ENCODE measurements at regions not wholly inside any gene's neighbourhood (a gene's known extent, or its start where the extent isn't known, plus 50 kb on each side); places are given as distances from the start of the nearest gene placed in this dataset.
"Not testable (repeated sequence)": the region's sequence is repeated elsewhere in the genome, so short reads cannot be mapped to it uniquely, and the experiment has no call there.

- no peak for DNase-seq (ENCODE audit: low read depth in 3 of 3, low spot score in 2 of 3)
These were observed 100.4 kb upstream of the OSBPL11 start for GRCh38 chr3:125695688-125696087.

GRCh38 chr3:125697126-125697525 is 101.8 kb upstream of the OSBPL11 start:
- DNase-seq (ENCODE audit: low read depth in 3 of 3, low spot score in 2 of 3): not testable (repeated sequence)

GRCh38 chr3:125697979-125698640 is 102.8 kb upstream of the OSBPL11 start:
- DNase-seq (ENCODE audit: low read depth in 3 of 3, low spot score in 2 of 3): not testable (repeated sequence)

GRCh38 chr3:125715651-125716050 is 120.4 kb upstream of the OSBPL11 start:
- no peak for DNase-seq (ENCODE audit: low read depth in 3 of 3, low spot score in 2 of 3)

- not testable (repeated sequence) for DNase-seq (ENCODE audit: low read depth in 3 of 3, low spot score in 2 of 3)
These were observed 136.9 kb upstream of the OSBPL11 start for GRCh38 chr3:125732151-125732550.

- not testable (repeated sequence) for DNase-seq (ENCODE audit: low read depth in 3 of 3, low spot score in 2 of 3)
These were observed 146.9 kb upstream of the OSBPL11 start for GRCh38 chr3:125741991-125742718.

GRCh38 chr3:125742845-125743244 is 147.5 kb upstream of the OSBPL11 start:
- not testable (repeated sequence) for DNase-seq (ENCODE audit: low read depth in 3 of 3, low spot score in 2 of 3)

- not testable (repeated sequence) for DNase-seq (ENCODE audit: low read depth in 3 of 3, low spot score in 2 of 3)
These were observed 161.8 kb upstream of the OSBPL11 start for GRCh38 chr3:125757050-125757449.

- not testable (repeated sequence) for DNase-seq (ENCODE audit: low read depth in 3 of 3, low spot score in 2 of 3)
These were observed 163.4 kb upstream of the OSBPL11 start for GRCh38 chr3:125758641-125759130.

- not testable (repeated sequence) for DNase-seq (ENCODE audit: low read depth in 3 of 3, low spot score in 2 of 3)
These were observed 167.3 kb upstream of the OSBPL11 start for GRCh38 chr3:125762601-125763000.

GRCh38 chr3:125766285-125766826 is 171.1 kb upstream of the OSBPL11 start:
- peak; percentile 12 to 40 (median 27) for DNase-seq (ENCODE audit: low read depth in 3 of 3, low spot score in 2 of 3)

GRCh38 chr3:125766931-125767330 is 171.6 kb upstream of the OSBPL11 start:
- DNase-seq (ENCODE audit: low read depth in 3 of 3, low spot score in 2 of 3): not testable (repeated sequence)

- no peak for DNase-seq (ENCODE audit: low read depth in 3 of 3, low spot score in 2 of 3)
These were observed 172.3 kb upstream of the OSBPL11 start for GRCh38 chr3:125767641-125768040.

- DNase-seq (ENCODE audit: low read depth in 3 of 3, low spot score in 2 of 3): not testable (repeated sequence)
These were observed 173.5 kb upstream of the OSBPL11 start for GRCh38 chr3:125768821-125769220.

GRCh38 chr3:125771506-125771905 is 176.2 kb upstream of the OSBPL11 start:
- DNase-seq (ENCODE audit: low read depth in 3 of 3, low spot score in 2 of 3): not testable (repeated sequence)

- DNase-seq (ENCODE audit: low read depth in 3 of 3, low spot score in 2 of 3): not testable (repeated sequence)
These were observed 179.2 kb upstream of the OSBPL11 start for GRCh38 chr3:125774433-125775034.

GRCh38 chr3:125775106-125775505 is 179.8 kb upstream of the OSBPL11 start:
- DNase-seq (ENCODE audit: low read depth in 3 of 3, low spot score in 2 of 3): not testable (repeated sequence)

GRCh38 chr3:125775606-125776294 is 180.5 kb upstream of the OSBPL11 start:
- not testable (repeated sequence) for DNase-seq (ENCODE audit: low read depth in 3 of 3, low spot score in 2 of 3)

GRCh38 chr3:125779276-125779675 is 184.0 kb upstream of the OSBPL11 start:
- not testable (repeated sequence) for DNase-seq (ENCODE audit: low read depth in 3 of 3, low spot score in 2 of 3)

GRCh38 chr3:125779918-125780317 is 184.6 kb upstream of the OSBPL11 start:
- not testable (repeated sequence) for DNase-seq (ENCODE audit: low read depth in 3 of 3, low spot score in 2 of 3)
